Activated CD8-positive, alpha-beta memory T cell treated with anti-CD3 and anti-CD28 coated beads, Interleukin-2, amount 10 ng/mL, durations not matched to agents 7 days and 5 days (primary cell): ENCODE measurements at regions not wholly inside any gene's neighbourhood (a gene's known extent, or its start where the extent isn't known, plus 50 kb on each side); places are given as distances from the start of the nearest gene placed in this dataset.
"Not testable (repeated sequence)": the region's sequence is repeated elsewhere in the genome, so short reads cannot be mapped to it uniquely, and the experiment has no call there.

Source experiments
- ATAC-seq: fragments of 150-1000 bp; cut with Tn5 transposase; one replicate; pipeline ENCODE4 v1.10.0; 2021; ENCODE audit warnings: moderate library complexity
- CTCF ChIA-PET: fragments of 350-600 bp; sonication (Branson Sonifier 250); formaldehyde crosslinking; loops from one replicate; lab custom pipeline; 2021; ENCODE audit warnings: antibody characterized with exemption; lab: Charles Lee
- DNase-seq: peaks from one replicate; pipeline ENCODE4 v3.0.0-alpha.2; 2020
- H3K27ac Mint-ChIP-seq: one replicate; pipeline ENCODE4 v1.8.0; 2021; ENCODE audit warnings: mild to moderate bottlenecking, mixed read lengths
- H3K27me3 Mint-ChIP-seq: one replicate; pipeline ENCODE4 v1.8.0; 2021; ENCODE audit warnings: mixed read lengths
- H3K36me3 Mint-ChIP-seq: one replicate; pipeline ENCODE4 v1.8.0; 2021; ENCODE audit warnings: mild to moderate bottlenecking, mixed read lengths
- H3K4me1 Mint-ChIP-seq: one replicate; pipeline ENCODE4 v1.8.0; 2021; ENCODE audit warnings: mixed read lengths
- H3K4me3 Mint-ChIP-seq: one replicate; pipeline ENCODE4 v1.8.0; 2021; ENCODE audit warnings: mild to moderate bottlenecking, moderate library complexity, mixed read lengths
- H3K9me3 Mint-ChIP-seq: one replicate; pipeline ENCODE4 v1.8.0; 2022; ENCODE audit warnings: low read depth, mixed read lengths

DNA sequence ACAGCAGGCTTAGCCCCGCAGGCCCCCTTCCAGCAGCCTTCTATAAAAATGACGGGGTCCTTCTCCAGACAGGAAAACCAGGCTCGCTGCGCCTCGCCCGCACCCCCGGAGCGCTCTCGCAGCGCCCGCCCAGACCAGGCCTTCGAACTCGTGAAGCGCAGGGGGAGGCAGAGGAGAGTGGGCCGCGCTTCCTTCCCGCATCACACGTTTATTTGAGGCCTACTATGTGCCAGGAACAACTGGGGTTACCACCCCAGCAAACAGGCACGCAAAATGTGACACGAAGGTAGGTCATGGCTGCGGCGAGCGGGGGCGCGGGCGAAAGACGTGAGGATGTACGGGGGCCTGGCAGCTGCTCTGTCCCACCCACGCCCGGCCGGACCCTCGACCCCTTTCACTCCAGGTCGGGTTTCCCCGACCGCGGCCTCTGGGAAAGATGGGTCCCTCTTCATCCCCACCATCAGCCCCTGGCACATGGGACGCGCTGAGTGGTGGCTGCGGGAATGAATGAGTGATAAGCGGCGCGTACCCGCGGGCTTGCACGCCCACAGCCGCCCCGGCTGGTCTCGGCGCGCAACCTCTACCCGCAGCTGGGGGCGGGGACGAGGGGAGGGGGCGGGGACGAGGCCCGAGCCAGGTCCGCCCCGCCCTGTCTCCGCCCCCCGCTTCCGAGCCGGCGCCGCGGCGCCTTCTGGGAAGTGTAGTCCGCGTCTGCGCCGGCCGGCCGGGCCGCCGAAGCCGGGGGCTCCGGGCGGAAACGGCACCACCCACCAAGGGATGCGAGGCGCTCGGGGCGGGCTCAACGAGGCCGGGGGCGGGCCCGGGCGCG lies 59.1 kb downstream of the ZNF467 start:
- no peak overlapping the region for H3K27ac Mint-ChIP-seq
- peak; percentile 94 for DNase-seq
- peak overlapping the region; percentile 74 for H3K4me3 Mint-ChIP-seq
- ATAC-seq: peak; percentile 93
- peaks cover 7% of the 10 kb centered on the region for H3K27me3 Mint-ChIP-seq
- peaks cover 14% of the 10 kb centered on the region for H3K4me1 Mint-ChIP-seq
- H3K36me3 Mint-ChIP-seq: peaks cover 14% of the 10 kb centered on the region
- H3K9me3 Mint-ChIP-seq: peaks cover 13% of the 10 kb centered on the region
- CTCF ChIA-PET: interaction anchor here (0.7 to 2.1 kb wide), 3 partner anchors 28 to 89 kb away, joined by 3 to 6 read pairs (median 4); no protein-coding TSS in a partner anchor

DNA sequence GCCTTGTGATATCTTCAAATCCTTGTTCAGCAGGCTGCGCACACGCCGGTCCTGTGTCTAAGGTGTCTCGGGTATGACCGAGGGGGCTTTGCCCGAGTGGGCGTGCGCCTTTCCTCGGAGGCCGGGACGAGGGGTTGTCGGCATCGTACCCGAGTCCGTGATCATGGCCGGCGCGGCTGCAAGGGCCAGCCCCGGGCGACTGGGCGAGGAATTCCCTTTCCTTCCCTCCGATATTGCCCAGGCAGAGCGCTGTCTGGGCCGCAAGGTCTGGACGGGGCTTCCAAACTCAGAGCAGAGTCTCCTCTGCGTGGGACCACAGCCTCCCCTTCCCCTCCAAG lies 59.7 kb downstream of the ZNF467 start:
- H3K36me3 Mint-ChIP-seq: peaks cover 14% of the 10 kb centered on the region
- no peak for ATAC-seq
- H3K4me1 Mint-ChIP-seq: peaks cover 14% of the 10 kb centered on the region
- H3K4me3 Mint-ChIP-seq: no peak overlapping the region
- no peak overlapping the region for H3K27ac Mint-ChIP-seq
- peaks cover 7% of the 10 kb centered on the region for H3K27me3 Mint-ChIP-seq
- H3K9me3 Mint-ChIP-seq: peaks cover 13% of the 10 kb centered on the region
- DNase-seq: no peak
- CTCF ChIA-PET: no interaction called here

DNA sequence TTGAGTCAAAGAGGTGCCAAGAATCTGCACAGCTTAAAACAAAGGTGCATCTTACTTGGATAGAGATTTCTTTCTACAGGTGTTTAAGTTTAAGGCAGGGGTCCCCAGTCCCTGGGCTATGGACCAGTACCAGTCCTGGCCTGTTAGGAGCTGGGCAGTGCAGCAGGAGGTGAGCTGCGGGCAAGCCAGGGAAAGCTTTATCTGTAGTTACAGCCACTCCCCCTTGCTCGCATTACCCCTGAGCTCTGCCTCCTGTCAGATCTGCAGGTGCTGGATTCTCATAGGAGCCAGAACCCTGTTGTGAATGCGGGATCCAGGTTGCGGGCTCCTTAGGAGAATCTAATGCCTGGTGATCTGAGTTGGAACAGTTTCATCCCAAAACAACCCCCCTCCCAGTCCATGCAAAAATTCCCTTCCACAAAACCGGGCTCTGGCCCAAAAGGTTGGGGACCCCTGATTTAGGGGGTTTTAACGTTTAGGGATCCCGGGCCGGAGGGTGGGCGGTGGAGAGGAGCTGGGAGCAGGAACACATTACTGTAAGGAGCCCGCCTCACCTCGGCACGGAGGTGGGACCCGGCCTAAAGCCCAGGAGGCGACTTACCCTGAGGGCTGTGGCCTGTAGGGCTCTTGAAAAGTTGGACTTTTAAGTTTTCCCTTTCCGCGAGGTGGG lies 60.2 kb downstream of the ZNF467 start:
- Mint-ChIP-seq H3K4me3 (no peak overlapping the region), H3K9me3 (peaks cover 13% of the 10 kb centered on the region), H3K36me3 (peaks cover 14% of the 10 kb centered on the region), H3K27ac (no peak overlapping the region), H3K27me3 (peaks cover 7% of the 10 kb centered on the region), H3K4me1 (peaks cover 14% of the 10 kb centered on the region)
- DNase-seq (no peak), ATAC-seq (no peak)
- CTCF ChIA-PET: no interaction called here

DNA sequence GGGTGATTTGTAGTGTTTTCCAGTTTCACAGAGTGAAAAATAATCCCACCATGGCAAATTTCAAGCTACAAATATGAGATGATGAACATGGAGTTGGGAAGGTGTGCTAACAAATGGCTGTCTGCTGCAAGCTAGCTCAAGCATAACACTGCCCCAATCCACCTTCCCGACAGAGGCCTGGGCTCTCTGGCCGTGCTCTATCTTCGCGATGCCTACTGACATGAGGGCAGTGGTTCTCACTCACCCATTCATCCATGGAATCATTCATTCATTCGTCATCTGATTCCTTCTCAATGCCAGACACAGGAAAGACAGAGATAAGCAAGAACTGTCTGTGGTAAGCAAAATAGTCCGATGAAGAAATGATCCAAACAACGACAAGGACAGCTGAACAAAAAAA lies 65.4 kb downstream of the ZNF467 start:
- H3K27me3 Mint-ChIP-seq: peaks cover 18% of the 10 kb centered on the region
- H3K4me3 Mint-ChIP-seq: no peak overlapping the region
- CTCF ChIA-PET: no interaction called here
- no peaks in the 10 kb centered on the region for H3K4me1 Mint-ChIP-seq
- H3K9me3 Mint-ChIP-seq: peaks cover 13% of the 10 kb centered on the region
- peaks cover 14% of the 10 kb centered on the region for H3K36me3 Mint-ChIP-seq
- no peak overlapping the region for H3K27ac Mint-ChIP-seq
- ATAC-seq (no peak), DNase-seq (no peak)

DNA sequence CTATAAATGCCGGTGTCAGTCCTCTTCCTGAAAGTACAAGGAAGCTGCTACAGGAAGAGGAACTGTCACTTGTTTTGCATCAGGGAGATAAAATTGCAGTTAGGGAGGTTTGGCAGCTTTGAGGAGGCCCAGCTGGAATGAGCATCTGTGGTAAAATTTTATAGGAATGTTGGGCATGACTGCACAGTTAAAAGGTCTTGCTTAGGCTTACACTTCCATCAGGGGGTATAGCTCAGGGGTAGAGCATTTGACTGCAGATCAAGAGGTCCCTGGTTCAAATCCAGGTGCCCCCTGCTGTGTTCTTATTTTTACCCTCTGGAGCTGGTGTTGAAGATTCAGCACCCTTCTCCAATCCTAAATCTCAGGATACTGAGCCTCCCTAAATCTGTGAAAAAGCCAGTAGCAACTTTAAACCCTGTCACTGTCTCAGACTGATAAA lies 65.9 kb downstream of the ZNF467 start:
- Mint-ChIP-seq H3K4me3 (no peak overlapping the region), H3K27me3 (peaks cover 18% of the 10 kb centered on the region), H3K9me3 (peaks cover 13% of the 10 kb centered on the region), H3K27ac (no peak overlapping the region), H3K36me3 (peaks cover 14% of the 10 kb centered on the region), H3K4me1 (no peaks in the 10 kb centered on the region)
- DNase-seq: no peak
- CTCF ChIA-PET: no interaction called here
- ATAC-seq: no peak

DNA sequence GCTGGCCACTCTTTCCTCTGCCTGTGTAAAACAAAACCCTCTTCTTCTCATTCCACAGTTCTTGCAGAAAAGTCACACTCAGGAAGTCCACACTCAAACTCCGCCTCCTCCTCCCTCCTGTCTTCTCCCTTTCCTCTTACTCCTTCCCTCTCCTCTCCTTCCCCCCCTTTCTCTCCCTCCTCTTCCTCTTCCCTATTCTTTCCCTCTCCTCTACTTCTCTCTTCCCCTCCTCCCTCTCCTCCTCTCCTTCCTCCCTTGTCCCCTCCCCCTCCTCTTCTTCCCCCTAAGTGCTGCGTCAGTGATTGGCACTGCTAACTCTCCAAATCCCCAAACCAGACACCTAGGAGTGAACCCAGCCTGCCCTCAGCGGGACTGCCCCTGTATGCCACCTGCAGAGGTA lies 67.0 kb downstream of the ZNF467 start:
- no peak overlapping the region for H3K27ac Mint-ChIP-seq
- peaks cover 9% of the 10 kb centered on the region for H3K36me3 Mint-ChIP-seq
- CTCF ChIA-PET: no interaction called here

DNA sequence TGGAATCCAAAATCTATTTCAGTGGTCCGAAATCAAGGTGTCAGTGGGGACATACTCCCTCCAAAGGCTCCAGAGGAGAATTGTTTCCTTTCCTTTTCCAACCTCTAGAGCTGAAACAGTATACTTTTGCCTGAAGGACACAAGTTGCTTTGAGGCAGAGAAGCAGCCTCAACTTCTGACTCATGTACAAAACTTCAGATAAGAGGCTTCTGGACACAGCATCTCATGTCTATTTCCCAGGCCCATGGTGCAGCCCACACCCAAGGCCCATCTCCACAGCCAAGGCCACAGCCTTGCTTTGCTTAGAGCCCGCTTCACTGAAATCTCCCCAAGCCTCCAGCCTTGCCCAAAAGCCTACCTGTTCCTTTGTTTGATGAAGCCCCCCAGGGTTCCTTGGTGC lies 68.9 kb downstream of the ZNF467 start:
- ATAC-seq: no peak
- peaks cover 17% of the 10 kb centered on the region for H3K27me3 Mint-ChIP-seq
- H3K4me3 Mint-ChIP-seq: no peak overlapping the region
- no peaks in the 10 kb centered on the region for H3K9me3 Mint-ChIP-seq
- CTCF ChIA-PET: interaction anchor here (0.5 to 1.4 kb wide), 2 partner anchors 22 to 38 kb away, joined by 3 to 6 read pairs; no protein-coding TSS in a partner anchor
- DNase-seq: no peak
- no peaks in the 10 kb centered on the region for H3K4me1 Mint-ChIP-seq
- H3K27ac Mint-ChIP-seq: no peak overlapping the region
- peaks cover under 1% of the 10 kb centered on the region for H3K36me3 Mint-ChIP-seq

More for the DNA sequence above, 67.0 kb downstream of the ZNF467 start:
- Mint-ChIP-seq H3K9me3 (peaks cover 8% of the 10 kb centered on the region), H3K27me3 (peaks cover 17% of the 10 kb centered on the region), H3K4me3 (no peak overlapping the region), H3K4me1 (no peaks in the 10 kb centered on the region)
- DNase-seq: no peak
- no peak for ATAC-seq

DNA sequence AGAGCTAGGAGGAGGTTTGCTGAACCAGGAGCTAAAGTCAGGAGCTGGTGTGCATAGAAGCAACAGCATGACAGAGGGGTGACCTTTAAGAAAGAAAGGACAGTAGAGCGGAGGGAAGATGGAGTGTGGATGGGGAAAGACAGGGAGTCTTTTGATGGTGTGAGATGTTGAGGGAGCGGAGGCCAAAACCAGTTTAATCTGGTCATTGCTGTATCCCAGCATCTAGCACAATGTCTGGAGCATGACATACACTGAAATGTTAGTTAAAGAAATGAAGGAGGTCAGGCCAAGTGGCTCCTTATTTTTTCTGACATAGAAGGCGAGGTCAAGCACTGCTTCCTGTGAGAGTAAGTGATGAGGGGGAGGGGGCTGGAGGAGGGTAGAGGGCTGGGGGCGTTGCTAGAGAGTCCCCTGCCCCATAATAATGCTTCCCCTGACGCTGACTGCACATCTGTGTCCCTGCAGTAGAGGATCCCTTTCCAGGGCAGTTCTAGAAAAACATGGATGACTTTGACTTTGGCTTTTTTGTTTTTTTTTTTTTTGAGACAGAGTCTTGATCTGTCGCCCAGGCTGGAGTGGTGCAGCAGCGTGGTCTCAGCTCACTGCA lies 70.2 kb downstream of the ZNF467 start:
- H3K9me3 Mint-ChIP-seq: no peaks in the 10 kb centered on the region
- H3K4me1 Mint-ChIP-seq: no peaks in the 10 kb centered on the region
- H3K27me3 Mint-ChIP-seq: peaks cover 22% of the 10 kb centered on the region
- no peaks in the 10 kb centered on the region for H3K36me3 Mint-ChIP-seq
- H3K4me3 Mint-ChIP-seq: no peak overlapping the region
- CTCF ChIA-PET: no interaction called here
- ATAC-seq (no peak), DNase-seq (no peak)
- no peak overlapping the region for H3K27ac Mint-ChIP-seq

DNA sequence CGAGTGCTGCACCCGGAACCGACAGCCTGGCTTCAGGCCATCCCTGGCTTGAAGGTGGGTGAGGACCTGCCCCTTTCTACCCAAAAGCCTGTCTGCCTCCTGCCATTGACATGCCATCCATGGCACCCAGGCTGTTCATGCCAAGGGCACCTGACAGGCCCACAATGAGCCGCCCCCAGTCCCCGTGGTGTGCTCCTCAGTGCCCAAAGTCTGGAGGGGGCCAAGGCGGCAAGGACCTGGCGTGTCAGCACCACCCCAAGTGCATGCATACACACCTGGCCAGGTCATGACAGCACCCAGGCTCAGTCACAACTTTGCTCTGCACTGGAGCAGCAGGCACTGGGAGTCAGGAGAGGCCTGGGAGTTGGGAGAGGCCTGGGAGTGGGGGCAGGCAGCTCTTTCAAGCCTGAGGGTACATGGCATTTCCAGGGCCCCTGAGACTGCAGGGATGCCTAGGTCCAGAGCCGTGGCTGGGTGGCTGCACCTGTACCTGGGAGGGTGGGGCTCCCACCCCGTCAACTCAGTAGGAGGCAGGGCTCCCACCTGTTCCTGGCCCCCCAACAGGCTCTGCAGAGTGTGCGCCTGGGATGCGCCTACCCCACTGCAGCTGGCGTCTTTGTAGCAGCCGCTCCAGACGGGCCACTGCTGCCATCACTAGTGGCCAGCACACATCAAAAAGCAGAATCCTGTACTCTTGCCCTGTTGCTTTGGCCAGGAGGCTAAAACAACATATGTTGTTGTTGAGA lies 71.7 kb downstream of the ZNF467 start:
- H3K4me1 Mint-ChIP-seq: no peaks in the 10 kb centered on the region

DNA sequence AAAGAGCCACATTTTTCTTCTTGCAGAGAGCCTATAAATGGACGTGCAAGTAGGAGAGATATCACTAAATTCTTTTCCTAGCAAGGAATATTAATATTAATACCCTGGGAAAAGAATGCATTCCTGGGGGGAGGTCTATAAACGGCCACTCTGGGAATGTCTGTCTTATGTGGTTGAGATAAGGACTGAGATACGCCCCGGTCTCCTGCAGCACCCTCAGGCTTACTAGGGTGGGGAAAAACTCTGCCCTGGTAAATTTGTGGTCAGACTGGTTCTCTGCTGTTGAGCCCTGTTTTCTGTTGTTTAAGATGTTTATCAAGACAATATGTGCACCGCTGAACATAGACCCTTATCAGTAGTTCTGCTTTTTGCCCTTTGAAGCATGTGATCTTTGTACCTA lies 75.6 kb downstream of the ZNF467 start:
- H3K36me3 Mint-ChIP-seq, DNase-seq, H3K9me3 Mint-ChIP-seq, ATAC-seq, H3K4me1 Mint-ChIP-seq, H3K27ac Mint-ChIP-seq, H3K4me3 Mint-ChIP-seq, CTCF ChIA-PET: not testable (repeated sequence)
- peaks cover 43% of the 10 kb centered on the region for H3K27me3 Mint-ChIP-seq

More for the DNA sequence above, 71.7 kb downstream of the ZNF467 start:
- no peak overlapping the region for H3K27ac Mint-ChIP-seq
- CTCF ChIA-PET: no interaction called here
- DNase-seq (no peak), ATAC-seq (no peak)
- no peaks in the 10 kb centered on the region for H3K36me3 Mint-ChIP-seq
- no peak overlapping the region for H3K4me3 Mint-ChIP-seq
- H3K27me3 Mint-ChIP-seq: peaks cover 21% of the 10 kb centered on the region
- H3K9me3 Mint-ChIP-seq: no peaks in the 10 kb centered on the region

DNA sequence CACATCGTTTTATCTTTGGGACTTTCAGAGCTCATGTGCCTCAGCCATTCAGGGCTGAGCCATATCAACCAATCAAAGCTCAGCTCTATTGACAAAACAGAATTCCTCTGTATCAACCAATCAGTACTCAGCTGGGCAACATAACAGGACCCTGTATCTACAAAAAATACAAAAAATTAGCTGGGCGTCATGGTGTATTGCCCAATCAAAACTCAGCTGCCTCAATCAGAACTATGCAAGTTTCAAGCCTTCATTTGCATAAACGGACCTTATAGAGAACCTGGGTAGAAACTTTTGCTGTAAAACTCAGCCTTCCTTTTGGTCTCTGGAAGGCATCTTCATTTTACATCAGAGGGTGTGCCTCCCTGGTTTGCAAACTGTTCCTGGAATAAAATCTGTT lies 77.1 kb downstream of the ZNF467 start:
- ATAC-seq: no peak

DNA sequence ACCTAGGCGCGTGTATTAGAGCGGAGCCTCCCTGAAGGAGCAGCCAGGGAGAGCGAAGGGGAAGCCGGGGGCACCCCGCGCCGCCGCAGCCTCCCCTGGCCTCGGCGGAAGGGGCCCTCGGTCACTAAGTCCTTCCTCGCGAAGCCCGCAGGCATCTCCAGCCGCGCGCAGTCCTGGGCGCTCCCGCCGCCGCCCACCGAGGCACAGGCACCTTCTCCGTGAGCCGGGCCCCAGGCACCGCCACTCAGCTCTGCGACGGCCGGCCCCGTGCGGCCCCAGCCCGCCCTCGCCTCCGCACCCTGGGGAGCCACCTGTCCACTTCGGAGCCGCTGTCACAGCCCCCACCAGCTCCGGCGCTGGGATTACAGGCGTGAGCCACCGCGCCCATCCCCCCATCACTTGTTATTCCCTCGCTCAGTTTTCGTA lies 80.8 kb downstream of the ZNF467 start:
- Mint-ChIP-seq H3K9me3 (no peaks in the 10 kb centered on the region), H3K4me3 (no peak overlapping the region), H3K36me3 (peaks cover 1% of the 10 kb centered on the region), H3K4me1 (no peaks in the 10 kb centered on the region), H3K27me3 (peaks cover 62% of the 10 kb centered on the region), H3K27ac (no peak overlapping the region)
- CTCF ChIA-PET: no interaction called here
- ATAC-seq (no peak), DNase-seq (no peak)

More for the DNA sequence above, 77.1 kb downstream of the ZNF467 start:
- DNase-seq: no peak
- H3K4me1 Mint-ChIP-seq: no peaks in the 10 kb centered on the region
- CTCF ChIA-PET: no interaction called here
- peaks cover 1% of the 10 kb centered on the region for H3K36me3 Mint-ChIP-seq
- H3K27ac Mint-ChIP-seq: no peak overlapping the region
- no peaks in the 10 kb centered on the region for H3K9me3 Mint-ChIP-seq
- peaks cover 52% of the 10 kb centered on the region for H3K27me3 Mint-ChIP-seq
- no peak overlapping the region for H3K4me3 Mint-ChIP-seq

DNA sequence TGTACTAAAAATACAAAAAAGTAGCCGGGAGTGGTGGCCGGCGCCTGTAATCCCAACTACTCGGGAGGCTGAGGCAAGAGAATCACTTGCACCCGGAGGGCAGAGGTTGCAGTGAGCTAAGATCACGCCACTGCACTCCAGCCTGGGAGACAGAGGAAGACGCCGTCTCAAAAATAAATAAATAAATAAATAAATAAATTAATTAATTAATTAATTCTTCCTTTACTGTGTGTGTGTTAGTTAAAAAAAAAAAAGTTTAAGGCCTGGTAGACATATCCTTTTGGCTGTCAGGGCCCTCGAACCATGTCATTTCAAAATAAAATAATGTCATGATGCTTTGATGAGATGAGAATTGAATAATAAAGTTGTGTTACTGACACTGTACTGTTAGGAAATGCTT lies 81.3 kb downstream of the ZNF467 start:
- CTCF ChIA-PET: no interaction called here
- peaks cover 64% of the 10 kb centered on the region for H3K27me3 Mint-ChIP-seq
- H3K4me1 Mint-ChIP-seq: no peaks in the 10 kb centered on the region
- H3K4me3 Mint-ChIP-seq: no peak overlapping the region
- H3K36me3 Mint-ChIP-seq: peaks cover 1% of the 10 kb centered on the region
- H3K27ac Mint-ChIP-seq: no peak overlapping the region
- DNase-seq (no peak), ATAC-seq (no peak)
- H3K9me3 Mint-ChIP-seq: no peaks in the 10 kb centered on the region
